AG09319 (cell line): ENCODE measurements at regions not wholly inside any gene's neighbourhood (a gene's known extent, or its start where the extent isn't known, plus 50 kb on each side); places are given as distances from the start of the nearest gene placed in this dataset.

Experiments
- DNase-seq: peaks from one replicate; pipeline ENCODE4 v3.0.0-alpha.2; 2010; ENCODE audit warnings: low read depth; ENCODE audit errors: extremely low read depth
- CTCF ChIP-seq: IDR thresholded peaks from 2 replicates; pipeline ENCODE4 v1.5.1; 2011; ENCODE audit warnings: low read depth, mild to moderate bottlenecking, inconsistent platforms, low read length, moderate library complexity

GRCh38 chr1:29878501-29878900, 642.2 kb downstream of the PTPRU start:
- DNase-seq = no peak
- TF ChIP-seq CTCF = no peak

DNA sequence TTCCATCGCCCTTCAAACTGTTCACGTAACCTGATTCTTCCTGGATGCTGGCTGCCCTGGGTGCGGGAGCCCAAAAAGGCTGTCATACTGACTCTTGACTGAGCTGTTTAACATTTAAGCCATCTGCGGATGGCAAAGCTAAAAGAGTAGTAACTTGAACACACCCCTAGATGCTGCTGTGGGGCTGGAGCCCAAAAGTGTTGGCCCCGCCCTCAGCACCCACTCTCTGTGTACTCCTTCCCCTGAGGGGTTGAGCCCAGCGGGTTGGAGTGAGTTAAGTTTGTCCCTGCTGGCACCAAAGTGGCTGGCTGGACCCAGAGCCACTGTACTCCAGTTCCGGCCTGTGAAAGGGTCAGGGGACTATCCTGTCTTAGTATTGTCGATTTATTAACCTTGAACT, 640.6 kb downstream of the PTPRU start:
- DNase-seq = no peak
- no peak for TF ChIP-seq CTCF

- TF ChIP-seq CTCF = no peak
Measured at GRCh38 chr1:29876441-29876840, 640.1 kb downstream of the PTPRU start.

DNA sequence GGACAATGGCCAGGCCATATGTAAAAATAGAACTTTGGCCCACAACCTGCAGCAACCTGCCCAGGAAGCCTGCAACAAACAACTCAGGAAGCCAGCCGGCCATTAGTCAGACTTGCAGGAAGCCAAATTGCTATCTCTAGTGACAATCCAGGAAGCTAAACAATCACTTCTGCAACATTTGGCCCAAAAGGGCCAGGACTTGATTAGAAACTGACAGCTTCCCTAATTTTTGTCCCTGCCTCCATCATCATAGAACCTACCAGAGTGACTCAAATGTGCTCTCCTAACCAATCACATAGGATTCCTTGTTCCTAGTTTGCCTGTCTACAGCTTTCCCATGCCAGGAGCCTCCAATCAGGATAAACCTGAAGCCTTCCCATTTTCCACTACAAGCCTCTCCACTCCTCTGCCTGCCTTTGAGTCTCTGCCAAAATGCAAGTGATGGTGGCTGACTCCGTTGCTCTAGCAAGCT, 639.3 kb downstream of the PTPRU start:
- no peak for TF ChIP-seq CTCF

More at GRCh38 chr1:29876441-29876840, 640.1 kb downstream of the PTPRU start:
- DNase-seq = no peak

GRCh38 chr1:29870621-29871020, 634.3 kb downstream of the PTPRU start:
- TF ChIP-seq CTCF = no peak

More for the DNA sequence above, 639.3 kb downstream of the PTPRU start:
- DNase-seq = no peak

GRCh38 chr1:29869802-29870201, 633.5 kb downstream of the PTPRU start:
- TF ChIP-seq CTCF = no peak
- DNase-seq = no peak

More at GRCh38 chr1:29870621-29871020, 634.3 kb downstream of the PTPRU start:
- DNase-seq = no peak

DNA sequence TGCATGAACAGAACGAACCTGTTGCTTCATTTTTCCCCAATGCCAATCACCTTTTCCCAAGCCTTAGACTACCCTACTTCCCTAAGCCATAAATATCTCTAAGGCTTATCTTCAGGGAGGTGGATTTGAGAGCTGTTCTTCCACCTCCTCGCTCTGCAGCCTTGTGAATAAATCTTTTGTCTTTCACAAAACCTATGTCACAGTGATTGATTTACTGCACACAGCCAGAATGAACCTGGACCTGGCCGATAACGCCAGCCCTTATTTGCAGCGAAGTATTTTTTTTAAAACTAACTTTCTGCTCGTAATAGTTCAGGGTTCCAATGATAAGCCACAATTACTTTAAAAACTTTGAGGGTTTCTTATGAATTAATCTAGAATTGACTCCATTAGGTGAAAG, 632.6 kb downstream of the PTPRU start:
- DNase-seq = no peak
- TF ChIP-seq CTCF = no peak
